GM12873 (cell line): ENCODE measurements at regions not wholly inside any gene's neighbourhood (a gene's known extent, or its start where the extent isn't known, plus 50 kb on each side); places are given as distances from the start of the nearest gene placed in this dataset.

Experiments
- TF ChIP-seq, protein P1 (sequence below): IDR thresholded peaks from 2 replicates; pipeline ENCODE4 v1.5.1; 2012; ENCODE audit warnings: low read depth, mild to moderate bottlenecking, moderate library complexity, low read length, control low read depth; ENCODE audit not compliant: insufficient read depth; ENCODE audit errors: missing control alignments

DNA sequence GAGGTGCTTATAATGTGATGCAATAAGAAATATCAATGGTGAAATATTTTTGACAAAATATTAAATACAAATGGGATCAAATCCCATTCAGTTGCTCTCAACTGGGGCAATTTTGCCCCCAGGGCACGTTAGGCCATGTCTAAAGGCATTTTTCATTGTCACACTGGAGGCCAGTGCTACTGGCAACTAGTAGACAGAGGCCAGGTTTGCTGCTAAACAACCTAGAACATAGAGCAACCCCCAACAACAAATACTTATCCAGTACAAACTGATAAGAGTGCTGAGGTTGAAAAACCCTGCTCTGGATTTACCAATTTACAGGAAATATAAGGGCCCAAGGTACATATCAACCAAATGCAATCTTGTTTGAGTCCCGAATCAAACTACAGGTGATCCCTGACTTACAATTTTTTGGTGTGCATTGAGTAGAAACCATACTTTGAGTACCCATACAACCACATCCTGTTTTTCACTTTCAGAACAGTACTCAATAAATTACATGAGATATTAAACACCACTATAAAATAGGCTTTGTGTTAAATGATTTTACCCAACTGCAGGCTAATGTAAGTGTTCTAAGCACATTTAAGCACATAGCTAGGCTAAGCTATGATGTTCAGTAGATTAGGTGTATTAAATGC, 237.5 kb downstream of the HNRNPD start:
- TF ChIP-seq, protein P1, sequence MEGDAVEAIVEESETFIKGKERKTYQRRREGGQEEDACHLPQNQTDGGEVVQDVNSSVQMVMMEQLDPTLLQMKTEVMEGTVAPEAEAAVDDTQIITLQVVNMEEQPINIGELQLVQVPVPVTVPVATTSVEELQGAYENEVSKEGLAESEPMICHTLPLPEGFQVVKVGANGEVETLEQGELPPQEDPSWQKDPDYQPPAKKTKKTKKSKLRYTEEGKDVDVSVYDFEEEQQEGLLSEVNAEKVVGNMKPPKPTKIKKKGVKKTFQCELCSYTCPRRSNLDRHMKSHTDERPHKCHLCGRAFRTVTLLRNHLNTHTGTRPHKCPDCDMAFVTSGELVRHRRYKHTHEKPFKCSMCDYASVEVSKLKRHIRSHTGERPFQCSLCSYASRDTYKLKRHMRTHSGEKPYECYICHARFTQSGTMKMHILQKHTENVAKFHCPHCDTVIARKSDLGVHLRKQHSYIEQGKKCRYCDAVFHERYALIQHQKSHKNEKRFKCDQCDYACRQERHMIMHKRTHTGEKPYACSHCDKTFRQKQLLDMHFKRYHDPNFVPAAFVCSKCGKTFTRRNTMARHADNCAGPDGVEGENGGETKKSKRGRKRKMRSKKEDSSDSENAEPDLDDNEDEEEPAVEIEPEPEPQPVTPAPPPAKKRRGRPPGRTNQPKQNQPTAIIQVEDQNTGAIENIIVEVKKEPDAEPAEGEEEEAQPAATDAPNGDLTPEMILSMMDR = no peak

DNA sequence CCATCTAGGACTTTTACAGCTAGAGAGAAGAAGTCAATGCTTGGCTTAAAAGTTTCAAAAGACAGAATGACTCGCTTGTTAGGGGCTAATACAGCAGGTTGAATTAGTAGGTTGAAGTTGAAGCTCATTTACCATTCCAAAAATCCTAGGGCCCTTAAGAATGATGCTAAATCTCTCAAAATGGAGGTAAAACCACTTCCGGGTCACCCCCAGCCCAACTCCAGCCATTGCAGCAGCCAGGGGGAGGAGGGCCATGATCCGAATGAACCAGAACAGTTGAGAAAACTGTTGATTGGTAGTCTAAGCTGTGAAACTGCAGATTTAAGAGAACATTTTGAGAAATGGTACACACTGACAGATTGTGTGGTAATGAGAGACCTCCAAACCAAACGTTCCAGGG, 245.4 kb downstream of the HNRNPD start:
- TF ChIP-seq, protein P1 = no peak

DNA sequence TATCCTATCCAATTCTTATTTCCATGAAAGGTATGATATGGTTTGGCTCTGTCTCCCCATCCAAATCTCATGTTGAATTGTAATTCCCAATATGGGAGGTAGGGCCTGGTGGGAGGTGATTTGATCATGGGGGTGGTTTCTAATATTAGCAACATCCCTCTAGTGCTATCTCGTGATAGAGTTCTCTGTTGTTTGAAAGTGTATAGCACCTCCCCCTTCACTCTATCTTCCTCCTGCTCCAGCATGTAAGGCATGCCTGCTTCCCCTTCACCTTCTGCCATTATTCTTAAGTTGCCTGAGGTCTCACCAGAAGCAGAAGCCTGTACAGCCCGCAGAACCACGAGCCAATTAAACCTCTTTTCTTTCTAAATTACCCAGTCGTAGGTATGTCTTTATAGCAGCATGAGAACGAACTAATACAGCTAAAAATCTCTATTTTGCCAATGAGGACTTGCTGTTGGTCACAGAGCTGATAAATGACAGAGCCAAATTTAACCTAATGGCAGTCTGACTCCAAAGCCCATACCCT, 247.2 kb downstream of the HNRNPD start:
- TF ChIP-seq, protein P1 = no peak

DNA sequence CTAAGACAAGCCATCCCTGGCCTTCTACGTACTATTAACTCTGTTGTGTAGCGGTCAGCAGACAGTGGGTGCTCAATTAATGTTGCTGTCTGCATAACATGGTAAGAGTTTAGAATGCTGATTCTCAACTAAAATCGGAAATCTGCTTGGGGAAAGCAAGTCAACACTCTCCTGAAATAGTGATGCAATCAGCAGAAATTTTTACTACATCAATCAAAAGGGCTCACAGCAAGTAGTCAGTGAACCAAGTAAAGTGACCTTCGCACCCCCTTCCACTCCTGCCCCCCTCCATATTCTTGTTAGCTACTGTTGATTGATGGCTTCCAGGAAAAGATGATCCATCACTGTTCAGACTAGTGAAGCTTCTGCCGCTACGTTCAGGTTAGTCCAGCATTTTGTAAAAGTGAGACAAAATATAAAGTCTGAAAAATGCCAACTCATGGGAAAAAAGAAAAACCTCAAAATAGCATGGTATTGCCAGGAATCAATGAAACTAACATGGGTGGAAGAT, 247.9 kb downstream of the HNRNPD start:
- TF ChIP-seq, protein P1 = no peak

DNA sequence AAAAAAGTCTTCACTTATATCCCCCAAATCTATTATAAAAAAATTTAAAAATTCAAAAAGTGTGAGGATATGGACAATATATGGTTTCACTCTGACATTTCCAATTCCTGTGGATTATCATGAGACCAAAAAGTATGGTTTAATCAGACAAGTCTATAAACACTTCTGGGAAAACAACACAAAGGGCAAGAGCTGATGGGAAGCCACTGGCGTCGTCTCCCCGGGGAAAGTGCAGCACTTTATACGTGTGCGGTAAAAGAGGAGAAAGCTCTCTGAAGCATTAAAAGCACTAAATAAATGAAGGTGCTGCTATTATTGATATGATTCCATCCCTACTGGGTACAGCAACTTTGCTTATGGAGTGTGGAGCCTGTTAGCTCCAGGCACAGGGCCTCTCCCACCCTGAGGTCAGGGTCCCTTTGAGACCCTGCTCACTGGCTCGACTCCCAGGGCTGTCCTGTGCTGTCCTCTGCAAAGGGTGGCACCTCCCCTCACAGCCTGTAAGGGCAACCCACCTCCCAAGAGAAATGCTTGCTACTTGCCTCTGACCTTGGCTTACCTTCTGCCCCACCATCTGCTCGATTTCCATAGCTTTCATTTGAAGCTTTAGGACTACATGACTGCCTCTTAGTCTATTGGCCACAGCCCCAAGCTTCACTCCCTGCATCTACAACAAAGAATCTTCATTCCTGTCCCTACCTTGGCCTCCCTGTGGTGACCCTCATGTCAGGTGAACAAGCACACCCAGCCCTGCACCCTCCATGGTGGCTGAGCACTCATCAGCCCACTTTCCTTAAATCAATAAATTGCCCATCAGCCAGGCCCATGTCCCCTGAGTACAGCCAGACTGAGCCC, 248.6 kb downstream of the HNRNPD start:
- TF ChIP-seq, protein P1 = no peak

DNA sequence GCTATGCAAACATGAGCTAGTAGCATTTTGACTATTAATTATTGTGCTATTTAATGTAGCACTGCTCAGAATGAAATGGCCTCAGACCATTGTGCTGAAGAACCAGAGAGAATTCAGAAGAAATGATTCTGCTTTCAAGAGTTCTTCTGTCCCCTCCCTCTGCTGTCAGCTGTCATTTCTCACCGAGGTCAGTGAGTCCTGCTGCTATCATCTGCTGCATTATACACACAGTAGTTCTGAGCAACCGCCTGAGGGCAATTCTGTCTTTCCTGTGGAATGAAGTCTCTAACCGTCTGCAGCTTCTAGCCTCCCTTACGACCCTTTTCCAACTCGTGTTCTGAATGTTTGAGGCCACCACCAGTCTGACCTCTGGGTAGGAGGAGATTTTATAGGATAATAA, 249.4 kb downstream of the HNRNPD start:
- TF ChIP-seq, protein P1 = no peak

DNA sequence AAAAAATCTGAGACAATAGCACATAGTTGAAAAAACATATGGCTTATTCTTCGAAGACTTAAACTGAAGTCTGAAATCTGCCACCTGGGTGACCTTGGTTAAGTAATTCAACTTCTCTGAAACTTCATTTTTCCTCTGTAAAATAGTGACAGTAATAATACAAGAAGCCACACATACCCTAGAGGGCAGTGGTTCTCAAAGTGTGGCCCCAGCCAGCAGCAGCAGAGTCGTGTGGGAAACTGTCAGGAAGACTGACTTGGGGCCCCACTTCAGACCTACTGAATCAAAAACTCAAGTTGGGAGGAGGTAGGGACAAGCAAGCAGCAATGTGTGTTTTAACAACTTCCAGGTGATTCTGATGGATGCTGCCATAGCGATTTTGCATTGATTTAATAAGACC, 249.9 kb downstream of the HNRNPD start:
- TF ChIP-seq, protein P1 = no peak
